KOPT-K1 (cell line): ENCODE measurements at regions not wholly inside any gene's neighbourhood (a gene's known extent, or its start where the extent isn't known, plus 50 kb on each side); places are given as distances from the start of the nearest gene placed in this dataset.

Experiments
- H3K27ac ChIP-seq: fragments of 200-600 bp; sonication (generic); 2 replicates; pipeline ENCODE4 v1.5.1; 2016; ENCODE audit warnings: antibody characterized with exemption, mild to moderate bottlenecking, low read depth, low read length; ENCODE audit not compliant: poor library complexity, severe bottlenecking
- H3K36me3 ChIP-seq: fragments of 200-600 bp; sonication (generic); 2 replicates; pipeline ENCODE4 v1.5.1; 2017; ENCODE audit warnings: antibody characterized with exemption, mild to moderate bottlenecking, low read length, moderate library complexity; ENCODE audit not compliant: insufficient read depth
- H3K9me3 ChIP-seq: fragments of 200-600 bp; sonication (generic); 2 replicates; pipeline ENCODE4 v1.5.1; 2017; ENCODE audit warnings: antibody characterized with exemption, low read length, mild to moderate bottlenecking; ENCODE audit not compliant: insufficient read depth, poor library complexity, severe bottlenecking

- no peaks in the 10 kb centered on the region for H3K36me3 ChIP-seq
- H3K27ac ChIP-seq = peak overlapping the region; percentile 79
- H3K9me3 ChIP-seq = peaks cover 51% of the 10 kb centered on the region
These were observed 165.1 kb downstream of the GLRX3 start for GRCh38 chr10:130301021-130301892.

DNA sequence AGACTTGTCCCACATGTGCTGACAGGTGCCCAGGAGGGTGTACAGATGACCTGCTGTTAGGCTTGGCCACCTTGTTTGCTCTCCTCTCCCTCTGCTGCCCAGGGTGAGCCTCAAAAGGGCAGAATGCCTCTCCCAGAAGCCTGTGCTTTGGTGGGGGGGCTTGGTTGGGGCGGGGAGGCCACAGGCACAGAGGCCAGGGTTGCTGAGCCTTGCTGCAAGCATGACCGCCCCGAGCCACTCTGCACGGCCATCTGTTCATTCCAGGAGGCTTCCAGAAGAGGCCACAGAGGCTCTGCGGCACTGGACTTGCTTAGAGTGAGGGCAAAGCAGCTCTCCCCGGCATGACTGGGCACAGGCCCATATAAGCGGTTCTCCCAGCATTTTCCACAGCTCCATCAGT, 190.8 kb downstream of the GLRX3 start:
- no peaks in the 10 kb centered on the region for H3K36me3 ChIP-seq
- H3K9me3 ChIP-seq = peaks cover 9% of the 10 kb centered on the region
- no peak overlapping the region for H3K27ac ChIP-seq

DNA sequence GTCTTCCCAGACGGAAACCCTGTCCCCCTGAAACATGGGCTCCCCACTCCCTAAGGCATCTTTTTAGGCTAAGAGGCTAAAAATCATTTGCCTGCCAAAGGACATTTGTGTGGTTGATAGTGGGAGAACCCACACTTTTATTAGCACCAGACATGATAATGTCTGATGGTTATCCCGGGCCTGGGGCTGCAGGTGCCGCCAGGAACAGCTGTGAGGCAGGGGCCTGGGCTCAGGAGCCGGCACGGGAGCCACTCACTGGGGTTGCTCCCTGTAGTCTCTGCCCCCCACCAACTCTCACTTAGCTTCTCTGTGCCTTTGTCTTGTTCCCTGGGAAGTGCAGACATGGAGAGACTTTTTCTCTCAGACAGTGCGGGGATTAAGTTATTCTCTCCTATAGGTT, 193.6 kb downstream of the GLRX3 start:
- Histone ChIP-seq H3K36me3 (no peaks in the 10 kb centered on the region), H3K9me3 (peaks cover 9% of the 10 kb centered on the region), H3K27ac (no peak overlapping the region)

DNA sequence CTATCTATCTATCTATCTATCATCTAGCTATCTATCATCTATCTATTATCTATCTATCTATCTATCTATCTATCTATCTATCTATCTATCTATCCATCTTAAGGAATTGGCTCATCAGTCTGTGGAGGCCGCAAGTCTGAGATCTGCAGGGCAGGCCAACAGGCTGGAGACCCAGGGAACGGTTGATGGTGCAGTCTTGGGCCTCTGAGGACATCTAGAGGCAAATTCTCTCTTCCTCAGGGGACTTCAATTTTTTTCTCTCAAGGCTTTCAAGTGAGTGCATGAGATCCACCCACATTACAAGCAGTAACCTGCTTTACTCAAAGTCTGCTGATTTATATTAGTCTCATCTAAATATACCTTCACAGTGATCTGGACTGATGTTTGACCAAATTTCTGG, 197.0 kb downstream of the GLRX3 start:
- H3K9me3 ChIP-seq = no peaks in the 10 kb centered on the region
- H3K27ac ChIP-seq = no peak overlapping the region
- no peaks in the 10 kb centered on the region for H3K36me3 ChIP-seq

DNA sequence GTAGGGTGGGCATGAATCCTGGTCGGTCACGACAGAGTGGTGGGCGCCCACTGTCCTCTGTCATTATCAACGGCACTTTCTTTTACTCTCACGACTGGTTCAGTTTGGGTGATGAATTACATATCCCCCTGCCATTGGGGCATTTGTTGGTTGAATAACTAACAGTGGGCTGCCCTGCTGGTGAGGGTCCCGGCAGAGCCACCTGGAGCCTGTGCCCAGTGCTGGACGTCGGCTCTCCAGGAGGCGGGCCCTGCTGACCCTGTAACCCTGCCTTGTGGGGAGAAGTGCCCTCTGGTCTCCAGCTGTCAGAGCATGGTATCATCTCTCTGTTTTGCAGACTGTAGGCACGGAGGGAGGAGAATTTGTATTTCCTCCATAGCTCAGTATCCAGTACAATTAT, 199.1 kb downstream of the GLRX3 start:
- no peak overlapping the region for H3K27ac ChIP-seq
- H3K36me3 ChIP-seq = no peaks in the 10 kb centered on the region
- H3K9me3 ChIP-seq = no peaks in the 10 kb centered on the region

DNA sequence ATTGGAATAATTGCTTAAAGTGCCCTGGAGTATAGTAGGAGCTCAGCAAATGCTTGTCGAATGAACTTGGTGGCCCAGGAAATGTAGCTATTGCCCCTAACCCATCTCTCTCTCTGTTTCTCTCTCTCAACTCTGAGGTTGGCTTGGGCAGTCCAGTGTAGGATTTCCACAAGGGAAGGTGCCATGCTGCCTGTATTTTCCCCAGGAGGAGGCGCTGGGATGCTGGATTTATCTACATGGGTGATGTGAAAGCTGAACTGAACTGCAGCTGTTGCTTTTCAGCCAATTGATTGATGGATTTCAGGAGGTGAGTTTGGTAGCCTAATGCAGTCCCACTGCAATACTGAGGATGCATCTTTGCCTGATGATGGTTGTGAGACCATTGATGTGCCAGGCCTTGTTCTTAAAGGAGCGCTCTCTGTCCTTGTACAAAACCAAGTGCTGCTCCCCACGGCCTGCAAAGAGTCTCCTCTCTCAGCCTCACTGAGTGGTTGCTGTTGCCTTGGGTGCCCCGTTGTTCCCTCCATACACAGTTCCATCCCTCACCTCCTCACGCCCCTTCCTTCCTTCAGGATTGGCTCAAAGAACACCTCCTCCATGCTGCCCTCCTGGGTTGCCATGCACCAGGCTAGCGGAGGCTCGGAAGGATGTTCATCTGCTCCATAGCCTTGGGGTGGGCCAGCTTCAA, 200.6 kb downstream of the GLRX3 start:
- Histone ChIP-seq H3K9me3 (no peaks in the 10 kb centered on the region), H3K27ac (no peak overlapping the region), H3K36me3 (no peaks in the 10 kb centered on the region)

GRCh38 chr10:130337305-130337640, 201.1 kb downstream of the GLRX3 start:
- no peak overlapping the region for H3K27ac ChIP-seq
- H3K36me3 ChIP-seq = no peaks in the 10 kb centered on the region
- no peaks in the 10 kb centered on the region for H3K9me3 ChIP-seq

DNA sequence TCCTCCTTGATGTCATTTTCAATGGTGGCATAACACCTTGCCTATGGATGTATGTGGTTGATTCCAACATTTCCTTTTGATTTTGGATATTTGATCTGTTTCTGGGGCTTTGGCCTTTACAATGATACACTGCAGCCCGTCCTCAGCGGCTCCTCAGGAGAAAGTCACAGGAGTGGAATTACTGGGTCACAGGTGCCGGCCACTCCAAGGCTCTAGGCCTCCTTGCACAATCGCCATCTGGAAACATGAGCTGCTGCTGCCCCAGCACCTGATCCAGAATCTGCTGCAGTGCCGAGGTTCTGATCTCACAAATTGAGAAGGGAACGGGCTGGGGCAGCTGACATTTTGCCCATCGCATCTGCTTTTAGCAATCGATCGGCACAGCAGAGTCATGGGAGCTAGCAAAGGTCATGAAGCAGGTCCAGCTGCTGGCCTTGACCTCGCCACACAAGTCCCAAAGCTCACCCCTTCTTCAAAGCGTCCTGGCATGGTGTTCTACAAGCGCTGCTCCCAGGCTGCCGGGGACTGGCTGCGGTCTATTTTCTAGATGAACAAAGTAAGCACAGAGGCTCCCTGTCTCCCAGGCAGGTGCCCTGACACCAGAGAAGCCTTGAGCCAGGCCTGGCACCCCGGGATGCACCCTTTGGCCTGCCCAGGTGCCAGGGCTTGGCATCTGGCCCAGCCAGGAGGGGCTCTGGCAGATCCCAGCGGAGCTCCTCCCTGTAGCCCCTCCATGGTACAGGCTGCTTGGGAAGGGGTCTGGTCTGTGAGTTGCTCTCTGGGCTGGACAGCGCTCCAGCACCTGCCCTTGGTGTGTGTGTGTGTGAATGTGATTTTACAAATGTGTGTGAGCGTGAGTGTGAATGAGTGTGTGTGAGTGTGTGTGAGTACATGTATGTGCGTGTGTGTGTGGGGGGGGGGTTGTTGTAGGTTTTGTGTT, 201.8 kb downstream of the GLRX3 start:
- Histone ChIP-seq H3K36me3 (no peaks in the 10 kb centered on the region), H3K9me3 (no peaks in the 10 kb centered on the region), H3K27ac (no peak overlapping the region)

DNA sequence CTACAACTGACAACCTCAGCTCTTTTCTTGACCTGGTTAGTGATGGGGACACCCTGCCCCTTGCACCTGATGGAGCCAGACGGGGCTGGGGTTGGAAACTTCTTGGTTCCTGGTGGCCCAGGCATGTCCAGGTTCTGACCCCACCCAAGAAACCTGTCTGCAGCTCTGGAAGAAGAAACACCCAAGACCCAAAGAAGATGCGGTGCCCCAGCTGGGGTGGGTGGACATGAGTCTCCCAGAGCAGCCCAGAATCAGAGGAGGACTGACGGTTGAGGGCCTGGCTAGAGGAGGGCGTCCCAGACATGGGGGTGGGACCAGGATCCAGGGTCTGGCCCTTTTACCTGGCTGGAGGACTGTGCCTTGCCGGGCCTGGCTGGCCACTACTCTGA, 202.4 kb downstream of the GLRX3 start:
- Histone ChIP-seq H3K27ac (no peak overlapping the region), H3K36me3 (no peaks in the 10 kb centered on the region), H3K9me3 (no peaks in the 10 kb centered on the region)

- H3K36me3 ChIP-seq = no peaks in the 10 kb centered on the region
- no peak overlapping the region for H3K27ac ChIP-seq
- H3K9me3 ChIP-seq = no peaks in the 10 kb centered on the region
These were observed 202.9 kb downstream of the GLRX3 start for GRCh38 chr10:130339091-130339490.

- Histone ChIP-seq H3K27ac (no peak overlapping the region), H3K9me3 (no peaks in the 10 kb centered on the region)
These were observed 203.7 kb downstream of the GLRX3 start for GRCh38 chr10:130339911-130340310.

DNA sequence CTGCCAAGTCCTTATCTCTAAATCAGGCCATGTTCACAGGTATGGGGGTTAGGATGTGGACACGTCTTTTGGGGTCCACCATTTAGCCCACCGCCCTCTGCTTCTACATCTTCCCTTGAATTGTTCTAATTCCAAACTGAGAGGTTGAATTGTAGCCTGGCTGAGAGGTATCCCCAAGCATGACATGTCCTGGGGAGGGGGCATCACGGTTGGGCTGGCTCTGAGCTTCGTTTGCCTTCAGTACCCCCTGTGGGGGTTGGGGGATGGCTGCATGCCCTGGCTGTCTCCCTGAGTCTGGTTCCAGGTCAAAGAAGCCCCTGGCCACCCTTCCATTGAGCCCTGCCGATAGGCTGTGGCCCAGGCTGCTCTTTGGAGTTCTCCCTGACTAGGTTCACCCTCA, 204.6 kb downstream of the GLRX3 start:
- Histone ChIP-seq H3K27ac (no peak overlapping the region), H3K36me3 (no peaks in the 10 kb centered on the region), H3K9me3 (no peaks in the 10 kb centered on the region)

More at GRCh38 chr10:130339911-130340310, 203.7 kb downstream of the GLRX3 start:
- no peaks in the 10 kb centered on the region for H3K36me3 ChIP-seq

DNA sequence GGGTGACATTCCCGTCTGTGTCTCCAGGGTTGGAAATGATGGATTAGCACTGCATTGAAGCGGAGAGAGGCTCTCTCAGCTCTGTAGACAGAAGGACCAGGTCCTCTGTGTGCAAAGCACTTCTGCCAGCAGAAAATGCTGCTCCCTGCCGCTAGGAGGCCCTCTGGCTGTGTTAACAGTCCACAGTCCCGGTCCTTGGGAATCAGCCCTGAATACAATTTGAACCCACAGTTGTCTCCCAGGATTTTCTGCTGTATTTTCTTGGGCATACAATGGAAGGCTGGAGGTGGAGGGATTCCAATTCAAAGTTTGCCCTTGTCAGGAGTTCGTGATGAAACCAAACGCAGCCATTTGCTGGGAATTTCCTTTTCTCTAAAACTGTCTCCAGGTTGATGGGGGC, 205.2 kb downstream of the GLRX3 start:
- no peak overlapping the region for H3K27ac ChIP-seq
- H3K36me3 ChIP-seq = no peaks in the 10 kb centered on the region
- no peaks in the 10 kb centered on the region for H3K9me3 ChIP-seq

DNA sequence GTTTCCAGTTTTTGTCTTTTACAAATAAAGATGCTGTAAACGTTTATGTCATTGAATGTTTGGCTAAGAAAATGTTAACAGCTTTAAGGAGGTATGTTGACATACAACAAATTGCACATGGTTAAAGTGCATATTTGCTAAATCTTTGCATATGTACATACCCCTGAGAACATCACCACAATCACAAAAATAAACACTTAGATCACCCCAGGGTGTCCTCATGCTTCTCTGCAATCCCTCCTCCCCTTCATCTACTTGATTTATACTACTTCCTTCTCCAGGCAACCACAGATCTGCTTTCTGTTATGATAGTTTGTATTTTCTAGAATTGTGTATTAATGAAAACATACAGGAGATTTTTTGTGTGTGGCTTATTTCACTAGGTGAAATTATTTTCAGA, 209.5 kb downstream of the GLRX3 start:
- Histone ChIP-seq H3K27ac (no peak overlapping the region), H3K9me3 (no peaks in the 10 kb centered on the region), H3K36me3 (no peaks in the 10 kb centered on the region)

DNA sequence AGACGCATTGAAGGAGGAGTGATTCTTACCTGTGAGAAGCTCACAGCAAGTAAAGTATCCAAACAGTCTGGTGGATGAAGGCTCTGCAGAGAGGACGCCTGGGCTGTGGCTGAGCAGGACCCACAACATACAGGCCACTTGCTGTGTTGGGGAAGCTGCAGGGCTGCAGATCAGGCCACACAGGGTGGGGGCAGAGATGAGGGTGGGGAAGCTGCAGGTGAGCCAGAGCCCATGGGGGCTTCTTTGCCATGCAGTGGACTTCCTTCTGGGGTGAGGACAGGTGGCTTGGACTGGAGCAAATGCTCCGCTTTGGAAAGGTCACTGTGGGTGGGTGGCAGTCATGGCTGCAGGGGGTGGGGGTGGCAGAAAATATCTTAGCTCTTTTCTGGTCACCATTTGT, 214.8 kb downstream of the GLRX3 start:
- Histone ChIP-seq H3K27ac (no peak overlapping the region), H3K36me3 (no peaks in the 10 kb centered on the region), H3K9me3 (no peaks in the 10 kb centered on the region)
